GM10266 (cell line): ENCODE measurements at regions not wholly inside any gene's neighbourhood (a gene's known extent, or its start where the extent isn't known, plus 50 kb on each side); places are given as distances from the start of the nearest gene placed in this dataset.
A peak's percentile ranks its signal among the peaks of the same experiment; 100 is the strongest.

Experiments
- DNase-seq: peaks from one replicate; pipeline ENCODE4 v3.0.0; 2012; ENCODE audit errors: extremely low spot score
- TF ChIP-seq, protein P1 (sequence below): IDR thresholded peaks from 2 replicates; pipeline ENCODE4 v1.5.1; 2012; ENCODE audit warnings: mild to moderate bottlenecking, low read depth; ENCODE audit not compliant: control insufficient read depth, insufficient read depth; ENCODE audit errors: missing control alignments

DNA sequence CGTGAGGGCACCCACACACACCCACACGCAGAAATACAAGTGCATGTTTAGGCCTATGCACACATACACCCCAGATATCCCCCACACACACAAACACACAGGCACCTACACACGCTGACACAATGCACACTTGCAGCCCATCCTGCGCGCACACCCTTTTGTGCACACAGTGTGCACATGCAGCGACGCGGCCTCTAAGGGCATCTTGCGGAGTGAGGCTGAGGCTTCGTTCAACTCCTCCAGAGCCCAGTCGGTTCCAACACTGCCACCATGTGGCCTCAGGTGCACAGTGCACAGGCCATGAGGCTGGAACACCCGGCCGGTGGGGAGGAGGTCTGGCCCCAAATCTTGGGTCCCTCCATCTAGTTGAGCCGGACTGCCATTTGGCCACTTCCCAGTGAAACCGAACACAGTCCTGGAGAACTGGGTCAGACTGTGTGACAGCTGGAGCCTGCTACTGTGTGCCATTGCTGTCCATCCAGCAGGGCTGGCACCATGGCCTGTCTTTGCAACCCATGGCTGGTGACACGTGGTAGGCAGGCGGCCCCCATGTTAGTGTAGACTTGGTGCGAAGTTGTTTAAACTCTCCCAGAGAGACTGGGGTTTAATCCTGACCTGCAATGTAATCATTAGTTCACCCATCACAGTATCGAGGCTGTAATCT is 97.7 kb upstream of the MVB12B start:
- DNase-seq, result peak; percentile 84
- TF ChIP-seq, protein P1, sequence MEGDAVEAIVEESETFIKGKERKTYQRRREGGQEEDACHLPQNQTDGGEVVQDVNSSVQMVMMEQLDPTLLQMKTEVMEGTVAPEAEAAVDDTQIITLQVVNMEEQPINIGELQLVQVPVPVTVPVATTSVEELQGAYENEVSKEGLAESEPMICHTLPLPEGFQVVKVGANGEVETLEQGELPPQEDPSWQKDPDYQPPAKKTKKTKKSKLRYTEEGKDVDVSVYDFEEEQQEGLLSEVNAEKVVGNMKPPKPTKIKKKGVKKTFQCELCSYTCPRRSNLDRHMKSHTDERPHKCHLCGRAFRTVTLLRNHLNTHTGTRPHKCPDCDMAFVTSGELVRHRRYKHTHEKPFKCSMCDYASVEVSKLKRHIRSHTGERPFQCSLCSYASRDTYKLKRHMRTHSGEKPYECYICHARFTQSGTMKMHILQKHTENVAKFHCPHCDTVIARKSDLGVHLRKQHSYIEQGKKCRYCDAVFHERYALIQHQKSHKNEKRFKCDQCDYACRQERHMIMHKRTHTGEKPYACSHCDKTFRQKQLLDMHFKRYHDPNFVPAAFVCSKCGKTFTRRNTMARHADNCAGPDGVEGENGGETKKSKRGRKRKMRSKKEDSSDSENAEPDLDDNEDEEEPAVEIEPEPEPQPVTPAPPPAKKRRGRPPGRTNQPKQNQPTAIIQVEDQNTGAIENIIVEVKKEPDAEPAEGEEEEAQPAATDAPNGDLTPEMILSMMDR, result peak; percentile 98

DNA sequence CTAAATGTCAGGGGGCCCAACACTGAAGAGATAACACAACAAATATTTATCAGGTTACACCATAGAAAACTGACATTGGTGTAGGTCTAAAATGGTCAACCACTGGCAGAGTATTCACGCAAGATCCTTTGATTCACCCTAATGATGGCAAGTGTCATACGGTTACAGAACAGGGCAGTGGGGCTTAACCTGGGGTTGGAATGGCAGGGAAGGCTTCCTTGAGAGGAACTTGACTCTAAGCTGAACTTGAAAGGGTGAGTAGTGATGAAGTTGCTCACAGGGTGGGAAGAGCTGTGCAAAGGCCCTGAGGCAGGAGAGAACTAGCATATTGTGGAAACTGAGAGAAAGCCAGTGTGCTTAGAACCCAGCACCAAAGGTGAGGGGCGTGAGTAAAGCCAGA is 97.1 kb upstream of the MVB12B start:
- TF ChIP-seq, protein P1, result no peak
- DNase-seq, result no peak

DNA sequence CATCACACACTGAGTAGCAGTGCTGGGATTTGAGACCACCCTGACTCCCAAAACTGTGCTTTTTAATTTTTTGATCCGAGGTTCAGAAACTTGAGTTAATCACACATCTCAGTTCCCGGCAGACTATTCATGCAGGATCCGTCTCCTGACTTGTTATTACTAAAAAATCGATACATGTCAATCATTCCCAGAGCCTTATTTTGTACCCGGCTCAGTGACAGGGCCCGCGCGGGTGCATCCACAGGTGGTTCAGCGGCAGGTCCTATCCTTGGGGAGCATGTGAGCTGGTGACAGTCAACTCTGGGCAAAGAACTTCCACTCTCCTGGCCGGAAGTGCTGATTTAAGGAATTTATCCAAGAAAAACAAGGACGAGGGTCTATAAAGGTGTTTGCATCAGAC is 95.9 kb upstream of the MVB12B start:
- DNase-seq, result no peak
- TF ChIP-seq, protein P1, result no peak

DNA sequence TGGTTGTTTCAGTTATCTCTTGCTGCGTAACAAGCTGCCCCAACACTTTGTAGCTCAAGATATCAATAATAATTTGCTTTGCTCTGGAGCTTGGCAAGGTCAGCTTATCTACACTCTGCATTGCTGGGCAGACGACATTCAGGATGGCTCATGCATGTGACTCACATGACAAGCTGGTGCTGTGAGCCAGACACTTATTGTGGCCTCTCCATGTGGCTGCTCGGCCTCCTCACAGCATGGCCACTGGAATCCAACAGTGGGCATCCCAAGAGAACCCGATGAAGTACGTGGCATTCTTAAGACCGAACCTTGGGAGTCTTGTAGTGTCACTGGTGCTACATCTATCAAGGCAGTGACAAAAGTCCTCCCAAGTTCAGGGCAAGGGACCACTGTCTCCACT is 94.2 kb upstream of the MVB12B start:
- TF ChIP-seq, protein P1, result no peak
- no peak for DNase-seq

DNA sequence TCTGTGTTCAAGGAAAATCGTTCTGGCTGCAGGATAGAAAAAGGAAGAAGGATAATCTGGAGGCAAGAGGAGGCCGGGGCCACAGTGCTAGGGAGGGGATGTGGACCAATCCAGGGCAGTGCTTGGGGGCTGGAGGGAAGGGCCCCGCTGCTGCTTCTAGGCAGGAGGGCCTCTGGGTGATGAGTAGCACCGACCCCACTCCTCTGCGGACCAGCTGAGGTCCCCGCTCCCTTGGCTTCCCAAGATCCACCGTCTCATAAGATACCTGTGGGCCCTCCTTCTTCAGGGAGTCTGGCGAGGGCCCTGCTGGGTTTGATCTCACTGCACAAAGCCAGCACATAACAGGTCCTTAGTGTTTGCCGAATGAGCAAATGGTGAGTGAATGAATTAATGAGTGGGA is 93.5 kb upstream of the MVB12B start:
- DNase-seq, result no peak
- TF ChIP-seq, protein P1, result no peak

DNA sequence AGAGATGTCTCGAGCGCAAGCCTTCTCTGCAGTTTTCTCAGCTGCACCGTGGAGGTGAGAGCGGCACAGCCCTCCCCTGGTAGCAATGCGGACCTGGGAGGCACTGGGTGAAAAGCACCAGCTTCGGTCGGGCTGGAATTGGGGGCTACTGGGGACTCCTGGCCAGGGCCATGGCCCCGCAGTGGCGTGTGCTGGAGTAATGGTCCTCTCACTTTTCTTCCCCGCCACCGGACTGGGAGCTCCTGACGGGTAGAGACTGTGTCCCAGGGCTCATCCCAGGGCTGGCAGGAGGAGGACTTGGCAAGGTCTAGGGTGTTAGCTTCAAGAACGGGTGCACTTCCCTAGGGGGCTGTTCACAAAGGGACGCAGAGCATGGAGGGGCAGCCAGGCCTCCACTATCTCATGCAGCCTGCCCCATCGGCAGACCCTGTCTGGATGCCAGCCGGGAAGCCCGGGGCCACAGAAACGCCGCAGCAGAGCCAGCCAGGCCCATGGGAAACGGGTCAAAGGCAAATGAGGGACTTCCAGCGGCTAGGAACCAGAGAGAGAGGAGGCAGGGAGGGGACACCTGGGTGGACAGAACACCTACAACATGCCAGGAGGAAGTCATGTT is 92.6 kb upstream of the MVB12B start:
- TF ChIP-seq, protein P1, result no peak
- no peak for DNase-seq

DNA sequence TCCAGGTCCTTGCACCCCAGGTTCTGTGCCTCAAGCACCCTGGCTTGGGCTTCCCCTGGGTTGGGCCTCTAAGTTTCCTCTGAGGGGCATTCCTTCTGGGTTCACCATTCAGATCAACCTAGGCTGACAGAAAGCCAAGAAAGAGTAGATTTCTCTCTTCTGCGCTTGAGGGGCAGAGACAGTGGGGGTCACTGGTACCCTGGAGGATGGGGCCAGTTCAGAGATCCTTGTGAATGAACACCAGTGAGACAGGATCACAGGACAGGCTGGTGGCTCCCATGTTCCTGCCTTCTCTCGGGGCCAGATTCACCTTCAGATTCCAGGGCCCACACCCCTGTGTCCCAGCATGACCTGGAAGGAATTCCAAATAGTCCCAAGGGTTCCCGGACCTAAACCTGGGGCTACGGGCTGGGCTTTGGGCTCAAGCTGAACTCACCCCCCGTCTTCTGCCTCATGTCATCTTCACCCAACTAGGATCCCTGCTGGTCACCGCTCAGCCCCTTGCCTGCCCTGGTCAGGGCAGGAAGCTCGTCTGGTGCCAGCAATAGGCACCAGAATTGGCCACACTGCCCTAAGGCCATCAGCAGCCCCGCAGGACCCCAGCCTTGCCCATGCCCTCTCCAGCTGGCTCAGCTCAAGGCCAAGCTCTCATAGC is 91.8 kb upstream of the MVB12B start:
- DNase-seq, result no peak
- TF ChIP-seq, protein P1, result no peak
